Heart right ventricle (tissue), 16 donors: ENCODE measurements at regions not wholly inside any gene's neighbourhood (a gene's known extent, or its start where the extent isn't known, plus 50 kb on each side); places are given as distances from the start of the nearest gene placed in this dataset.

Experiments used
- ATAC-seq, 8 donors: fragments of 200-7000 bp; cut with Tn5 transposase; one replicate each; pipeline ENCODE4 v1.9.1; 2020; ENCODE audit warnings: mild to moderate bottlenecking in 8 of 8, moderate library complexity in 8 of 8, moderate number of reproducible peaks in 1 of 8
- DNase-seq, 2 donors: peaks; one replicate each; pipeline ENCODE4 v3.0.0-alpha.2; 2020
- H3K27ac ChIP-seq, 10 donors: fragments of 200-600 bp; sonication (generic) in 2 of 10; one replicate each; pipeline versions ENCODE4 v1.5.0 to v1.8.0; 2020 to 2022; ENCODE audit warnings: mild to moderate bottlenecking in 3 of 10
- H3K27me3 ChIP-seq, 7 donors: fragments of 200-600 bp; one replicate each; pipeline ENCODE4 v1.8.0; 2021 to 2022; ENCODE audit warnings: mild to moderate bottlenecking in 2 of 7
- H3K36me3 ChIP-seq, 9 donors: fragments of 200-600 bp; sonication (generic) in 1 of 9; one replicate each; pipeline versions ENCODE4 v1.5.0 to v1.8.0; 2020 to 2022; ENCODE audit warnings: mild to moderate bottlenecking in 2 of 9
- H3K4me1 ChIP-seq, 9 donors: fragments of 200-600 bp; sonication (generic) in 1 of 9; one replicate each; pipeline versions ENCODE4 v1.5.0 to v1.8.0; 2020 to 2022; ENCODE audit warnings: mild to moderate bottlenecking in 4 of 9
- H3K4me3 ChIP-seq, 10 donors: fragments of 200-600 bp; sonication (generic) in 2 of 10; one replicate each; pipeline versions ENCODE4 v1.5.0 to v1.8.0; 2020 to 2022; ENCODE audit warnings: mild to moderate bottlenecking in 7 of 10, moderate library complexity in 2 of 10
- H3K9me3 ChIP-seq, 11 donors: fragments of 200-600 bp in 10 of 11; sonication (generic) in 2 of 11; one replicate each; pipeline versions ENCODE4 v1.5.0 to v1.8.0; 2013 to 2022; ENCODE audit warnings: mild to moderate bottlenecking in 2 of 11, control low read depth in 1 of 11, moderate library complexity in 1 of 11
- WGBS, 2 donors: extraction: QIAGEN DNeasy Blood & Tissue Kit; methylation state at CpG; one replicate each; pipeline ENCODE4 v1.1.7; 2013; ENCODE audit warnings: inconsistent platforms in 1 of 2; 5-methylcytosine and 5-hydroxymethylcytosine counted together
- intact Hi-C, 10 donors: fragments of 100-400 bp; cut with DNase I; formaldehyde crosslinking; loops; one replicate each; pipeline versions ENCODE4 v1.11.1 to v1.14.2; 2022
- TF ChIP-seq, protein P1 (sequence below), 9 donors: fragments of 200-600 bp; sonication (generic) in 2 of 9; IDR thresholded peaks; one replicate each; pipeline versions ENCODE4 v1.5.0 to v1.8.0; 2021 to 2022; ENCODE audit warnings: antibody characterized with exemption in 9 of 9, mild to moderate bottlenecking in 5 of 9, moderate library complexity in 1 of 9
- donor health status: Arrhythmogenic right ventricular cardiomyopathy.
- donor health status: ischemic (EF 13 %, LVEDD 7.1; RV severe dilation, severe dysfunction).
- donor health status: healthy with polysubstance abuse.
- donor health status: DM: no; HTN: yes; CAD: no.
- donor health status: DM: no; HTN: no; CAD: no.
- donor health status: ischemic (EF 25% LVEDD 6.9; RV normal size, moderate dysfunction).
- donor health status: ischemic (EF 25% LVEDD 5.7; RV mildly dilated, moderate dysfunction).
- donor health status: healthy.
- donor health status: DM: yes; HTN: yes; CAD: no.
- donor health status: Ischemic cardiomyopathy.
- donor health status: ischemic (EF 35%, LVEDD 5.7; RV mildly dilated, moderate dysfunction).
- donor health status: nonischemic (EF 11% LVEDD 7.7; RV severe dilation, severe dysfunction).
- donor health status: DM: yes; HTN: yes; CAD: no.
- donor health status: PGD.
- donor health status: ischemic (EF 29% LVEDD 5.4; RV normal size, mild dysfunction).
- donor health status: nonischemic (EF 23%, LVEDD 6.1; RV moderate dilation, normal function).

DNA sequence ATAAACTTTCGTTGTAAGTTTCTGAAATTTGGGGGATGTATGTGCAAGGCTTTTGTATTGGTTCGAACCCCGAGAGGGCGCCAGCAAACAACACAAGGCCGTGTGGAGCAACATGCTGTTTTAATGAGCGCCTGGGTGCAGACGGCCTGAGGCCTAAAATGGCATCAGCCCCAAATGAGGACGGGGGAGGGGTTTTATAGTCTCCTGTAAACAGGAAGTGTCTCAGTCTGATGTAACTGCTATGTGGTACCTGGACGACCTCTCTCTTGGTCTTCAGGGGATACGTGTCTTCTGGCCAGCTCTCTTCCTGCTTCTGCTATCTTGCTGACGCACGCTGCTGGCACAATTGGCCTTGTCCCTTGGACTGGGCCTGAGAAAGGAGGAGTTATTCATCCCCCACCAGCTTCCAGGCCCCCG lies 1348.0 kb downstream of the ADGRL3 start:
- H3K36me3 ChIP-seq, result no peaks in the 10 kb centered on the region
- no peak overlapping the region for H3K4me3 ChIP-seq
- peaks cover 0 to 6% (median 0%) of the 10 kb centered on the region in 9 donors for H3K4me1 ChIP-seq
- DNase-seq, result peak; percentile 49 to 59
- no peaks in the 10 kb centered on the region for H3K9me3 ChIP-seq
- peak in 7 of 8 donors; percentile 39 to 81 (median 56) for ATAC-seq
- intact Hi-C loops, result no loop called here
- peak overlapping the region in 2 of 10 donors; percentile 7 to 15 for H3K27ac ChIP-seq
- WGBS, 2 donors, result 55% methylated on average over 13 of the region's 13 CpGs
- TF ChIP-seq, protein P1, sequence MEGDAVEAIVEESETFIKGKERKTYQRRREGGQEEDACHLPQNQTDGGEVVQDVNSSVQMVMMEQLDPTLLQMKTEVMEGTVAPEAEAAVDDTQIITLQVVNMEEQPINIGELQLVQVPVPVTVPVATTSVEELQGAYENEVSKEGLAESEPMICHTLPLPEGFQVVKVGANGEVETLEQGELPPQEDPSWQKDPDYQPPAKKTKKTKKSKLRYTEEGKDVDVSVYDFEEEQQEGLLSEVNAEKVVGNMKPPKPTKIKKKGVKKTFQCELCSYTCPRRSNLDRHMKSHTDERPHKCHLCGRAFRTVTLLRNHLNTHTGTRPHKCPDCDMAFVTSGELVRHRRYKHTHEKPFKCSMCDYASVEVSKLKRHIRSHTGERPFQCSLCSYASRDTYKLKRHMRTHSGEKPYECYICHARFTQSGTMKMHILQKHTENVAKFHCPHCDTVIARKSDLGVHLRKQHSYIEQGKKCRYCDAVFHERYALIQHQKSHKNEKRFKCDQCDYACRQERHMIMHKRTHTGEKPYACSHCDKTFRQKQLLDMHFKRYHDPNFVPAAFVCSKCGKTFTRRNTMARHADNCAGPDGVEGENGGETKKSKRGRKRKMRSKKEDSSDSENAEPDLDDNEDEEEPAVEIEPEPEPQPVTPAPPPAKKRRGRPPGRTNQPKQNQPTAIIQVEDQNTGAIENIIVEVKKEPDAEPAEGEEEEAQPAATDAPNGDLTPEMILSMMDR (IDR thresholded peaks at IDR 0.05), result peak in 1 of 9 donors; percentile 14
- H3K27me3 ChIP-seq, result no peaks in the 10 kb centered on the region

DNA sequence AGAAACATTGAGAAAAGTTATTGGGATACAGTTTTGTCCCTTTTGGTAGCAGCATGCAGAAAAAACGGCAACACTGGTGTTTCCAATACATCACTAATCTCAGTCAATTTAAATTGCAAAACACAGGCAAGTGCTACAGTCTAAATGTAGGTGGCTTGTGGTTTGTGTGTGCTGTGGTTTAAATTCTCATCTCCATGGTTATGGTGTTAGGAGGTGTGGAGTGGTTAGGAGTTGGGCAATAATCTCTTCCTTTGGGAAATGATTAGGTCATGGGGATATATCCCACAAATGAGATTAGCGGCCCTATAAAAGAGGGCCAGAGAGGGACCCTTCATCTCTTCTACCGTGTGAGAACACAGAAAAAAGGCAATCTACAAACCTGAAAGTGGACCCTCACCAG lies 1344.3 kb downstream of the ADGRL3 start:
- WGBS, 2 donors, result 77 to 85% methylated on average over 3 of the region's 3 CpGs
- ATAC-seq, result no peak

DNA sequence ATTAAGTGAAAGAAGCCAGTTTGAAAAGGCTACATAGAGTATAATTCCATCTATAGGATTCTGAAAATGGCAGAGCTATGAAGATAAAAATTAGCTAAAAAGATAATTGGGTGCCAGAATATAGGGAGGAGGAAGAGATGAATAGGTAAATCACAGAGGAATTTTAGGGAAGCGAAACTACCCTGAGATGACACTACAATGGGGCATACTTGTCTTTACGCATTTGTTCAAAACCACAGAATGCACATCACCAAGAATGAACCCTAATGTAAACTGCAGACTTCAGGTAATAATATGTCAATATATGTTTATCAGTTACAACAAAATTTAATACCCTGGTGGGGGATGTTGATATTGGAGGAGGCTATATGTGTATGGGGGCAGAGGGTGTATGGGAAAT lies 1342.9 kb downstream of the ADGRL3 start:
- DNase-seq (no peak), ATAC-seq (no peak)
- Histone ChIP-seq H3K4me3 (no peak overlapping the region), H3K4me1 (peaks cover 0 to 6% (median 0%) of the 10 kb centered on the region in 9 donors), H3K27ac (no peak overlapping the region), H3K9me3 (peaks cover 0 to 21% (median 5%) of the 10 kb centered on the region in 11 donors), H3K27me3 (no peaks in the 10 kb centered on the region), H3K36me3 (no peaks in the 10 kb centered on the region)
- intact Hi-C loops, result no loop called here
- 94 to 95% methylated on average over 2 of the region's 2 CpGs for WGBS, 2 donors
- TF ChIP-seq, protein P1 (IDR thresholded peaks at IDR 0.05), result no peak

More for the DNA sequence above, 1344.3 kb downstream of the ADGRL3 start:
- TF ChIP-seq, protein P1 (IDR thresholded peaks at IDR 0.05), result no peak
- Histone ChIP-seq H3K9me3 (peaks cover 0 to 7% (median 0%) of the 10 kb centered on the region in 11 donors), H3K27ac (no peak overlapping the region), H3K36me3 (no peaks in the 10 kb centered on the region), H3K4me1 (peaks cover 0 to 6% (median 0%) of the 10 kb centered on the region in 9 donors), H3K27me3 (no peaks in the 10 kb centered on the region), H3K4me3 (no peak overlapping the region)
- intact Hi-C loops, result no loop called here
- DNase-seq, result no peak

DNA sequence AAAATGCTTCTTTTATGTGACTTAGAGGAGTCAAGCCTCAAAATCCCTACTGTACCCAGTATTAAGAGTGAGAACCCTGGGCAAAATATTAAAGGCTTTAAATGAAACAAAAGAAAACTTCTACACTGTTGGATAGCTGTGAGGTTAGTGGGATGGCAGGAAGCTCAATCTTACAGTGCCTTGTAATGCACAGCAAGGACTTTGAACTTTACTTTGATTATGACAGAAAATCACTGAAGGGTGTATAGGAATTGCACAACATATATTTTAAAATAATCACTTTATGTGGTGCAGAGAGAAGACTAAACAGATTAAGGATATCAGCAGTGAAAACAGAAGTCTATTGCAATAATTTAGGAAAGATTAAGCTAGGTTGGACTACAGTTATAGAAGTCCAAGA lies 1333.4 kb downstream of the ADGRL3 start:
- TF ChIP-seq, protein P1 (IDR thresholded peaks at IDR 0.05), result no peak

More for the DNA sequence above, 1333.4 kb downstream of the ADGRL3 start:
- Histone ChIP-seq H3K27ac (no peak overlapping the region), H3K4me1 (no peaks in the 10 kb centered on the region), H3K4me3 (no peak overlapping the region), H3K27me3 (no peaks in the 10 kb centered on the region), H3K9me3 (peaks cover 0 to 21% (median 5%) of the 10 kb centered on the region in 11 donors), H3K36me3 (no peaks in the 10 kb centered on the region)
- intact Hi-C loops, result no loop called here
- DNase-seq (no peak), ATAC-seq (no peak)
